Lower lobe of right lung (tissue), 2 donors: ENCODE measurements at regions not wholly inside any gene's neighbourhood (a gene's known extent, or its start where the extent isn't known, plus 50 kb on each side); places are given as distances from the start of the nearest gene placed in this dataset.

Source experiments
- ATAC-seq, 2 donors: fragments of 200-7000 bp; cut with Tn5 transposase; one replicate each; pipeline ENCODE4 v1.9.1; 2020 to 2022; ENCODE audit warnings: mild to moderate bottlenecking in 2 of 2, moderate library complexity in 2 of 2
- DNase-seq: peaks from one replicate; pipeline ENCODE4 v3.0.0-alpha.2; 2020
- H3K27ac ChIP-seq: fragments of 200-600 bp; one replicate; pipeline ENCODE4 v1.8.0; 2022
- H3K27me3 ChIP-seq: fragments of 200-600 bp; one replicate; pipeline ENCODE4 v1.8.0; 2022; ENCODE audit warnings: low read depth
- H3K36me3 ChIP-seq: fragments of 200-600 bp; one replicate; pipeline ENCODE4 v1.8.0; 2022; ENCODE audit warnings: mild to moderate bottlenecking
- H3K4me1 ChIP-seq: fragments of 200-600 bp; one replicate; pipeline ENCODE4 v1.8.0; 2022
- H3K4me3 ChIP-seq: fragments of 200-600 bp; one replicate; pipeline ENCODE4 v1.8.0; 2022; ENCODE audit warnings: mild to moderate bottlenecking
- H3K9me3 ChIP-seq: fragments of 200-600 bp; one replicate; pipeline ENCODE4 v1.8.0; 2022
- intact Hi-C: fragments of 100-400 bp; cut with DNase I; formaldehyde crosslinking; loops from one replicate; pipeline ENCODE4 v1.11.0; 2022
- TF ChIP-seq, protein P1 (sequence below): fragments of 200-600 bp; IDR thresholded peaks from one replicate; pipeline ENCODE4 v1.8.0; 2022; ENCODE audit warnings: antibody characterized with exemption, mild to moderate bottlenecking
- donor health status: DM: no; HTN: yes; CAD: no; lungs with severe emphysema.

DNA sequence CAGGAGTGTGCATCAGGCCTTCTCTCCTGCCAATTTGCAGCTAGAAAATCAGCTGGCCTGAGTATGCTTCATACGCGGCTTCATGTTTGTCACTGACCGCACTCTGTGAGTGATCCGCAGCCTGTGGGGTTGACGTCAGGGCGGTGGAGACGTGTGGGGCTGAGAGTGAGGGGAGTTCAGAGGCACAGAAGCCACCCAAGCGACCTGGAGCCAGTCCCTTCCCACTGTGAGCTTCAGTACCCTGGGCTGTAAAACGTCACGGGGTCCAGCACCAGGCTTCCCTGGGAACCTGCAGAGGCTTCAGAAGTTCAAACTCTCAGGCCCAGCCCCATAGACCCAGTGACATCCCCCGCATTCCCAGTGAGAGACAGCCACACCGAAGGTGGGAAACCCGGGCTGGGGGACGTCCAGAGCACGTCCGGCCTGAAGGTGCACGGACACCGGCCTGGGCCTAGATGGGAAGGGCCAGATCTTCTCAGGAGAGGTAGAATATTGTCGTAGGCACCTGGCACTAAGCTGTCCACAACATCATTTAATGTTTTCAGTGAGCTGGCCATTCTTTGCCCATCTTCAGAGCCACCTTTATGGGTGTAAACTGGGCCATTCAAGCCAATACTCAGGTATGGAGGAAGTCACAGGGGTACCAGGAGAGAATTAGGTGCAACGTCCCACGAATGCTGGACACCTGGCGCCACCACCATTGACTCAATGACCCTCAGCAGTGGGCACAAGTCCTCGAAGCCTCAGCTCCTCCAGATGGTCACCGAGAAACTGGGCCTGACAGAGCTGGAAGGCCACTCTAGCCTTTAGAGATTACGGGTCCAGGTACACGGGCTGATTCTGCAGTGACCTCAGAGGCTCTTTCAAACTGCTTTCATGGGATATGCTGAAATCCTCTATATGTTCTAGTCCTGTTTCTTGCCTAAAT is 235.6 kb upstream of the MYT1L start:
- ATAC-seq (no peak), DNase-seq (no peak)
- Histone ChIP-seq H3K4me1 (no peaks in the 10 kb centered on the region), H3K36me3 (no peaks in the 10 kb centered on the region), H3K27me3 (no peaks in the 10 kb centered on the region), H3K4me3 (no peak overlapping the region), H3K9me3 (no peaks in the 10 kb centered on the region), H3K27ac (no peak overlapping the region)
- intact Hi-C loops, result no loop called here
- TF ChIP-seq, protein P1, sequence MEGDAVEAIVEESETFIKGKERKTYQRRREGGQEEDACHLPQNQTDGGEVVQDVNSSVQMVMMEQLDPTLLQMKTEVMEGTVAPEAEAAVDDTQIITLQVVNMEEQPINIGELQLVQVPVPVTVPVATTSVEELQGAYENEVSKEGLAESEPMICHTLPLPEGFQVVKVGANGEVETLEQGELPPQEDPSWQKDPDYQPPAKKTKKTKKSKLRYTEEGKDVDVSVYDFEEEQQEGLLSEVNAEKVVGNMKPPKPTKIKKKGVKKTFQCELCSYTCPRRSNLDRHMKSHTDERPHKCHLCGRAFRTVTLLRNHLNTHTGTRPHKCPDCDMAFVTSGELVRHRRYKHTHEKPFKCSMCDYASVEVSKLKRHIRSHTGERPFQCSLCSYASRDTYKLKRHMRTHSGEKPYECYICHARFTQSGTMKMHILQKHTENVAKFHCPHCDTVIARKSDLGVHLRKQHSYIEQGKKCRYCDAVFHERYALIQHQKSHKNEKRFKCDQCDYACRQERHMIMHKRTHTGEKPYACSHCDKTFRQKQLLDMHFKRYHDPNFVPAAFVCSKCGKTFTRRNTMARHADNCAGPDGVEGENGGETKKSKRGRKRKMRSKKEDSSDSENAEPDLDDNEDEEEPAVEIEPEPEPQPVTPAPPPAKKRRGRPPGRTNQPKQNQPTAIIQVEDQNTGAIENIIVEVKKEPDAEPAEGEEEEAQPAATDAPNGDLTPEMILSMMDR, result no peak

DNA sequence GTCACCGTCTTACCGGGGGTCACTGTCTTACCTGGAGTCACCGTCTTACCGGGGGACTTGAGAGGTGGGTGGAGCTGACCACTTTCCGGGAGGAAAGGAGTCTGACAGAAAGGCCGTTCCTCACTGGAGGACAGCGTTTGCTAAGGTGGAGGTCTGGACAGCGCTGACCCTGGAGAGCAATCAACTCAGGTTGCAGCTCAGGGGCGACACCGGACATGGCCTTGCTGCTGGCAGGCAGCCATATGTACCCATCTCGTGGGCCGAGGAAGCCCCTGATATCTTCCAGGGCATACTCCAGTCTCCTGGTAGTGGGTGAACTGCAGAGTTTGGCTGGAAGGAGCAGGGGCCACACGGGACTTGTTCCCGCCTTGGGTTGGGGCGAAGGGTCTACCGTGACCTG is 234.6 kb upstream of the MYT1L start:
- no peak for ATAC-seq
- Histone ChIP-seq H3K4me3 (no peak overlapping the region), H3K27ac (no peak overlapping the region), H3K4me1 (no peaks in the 10 kb centered on the region), H3K27me3 (no peaks in the 10 kb centered on the region), H3K36me3 (no peaks in the 10 kb centered on the region), H3K9me3 (no peaks in the 10 kb centered on the region)
- intact Hi-C loops, result no loop called here
- TF ChIP-seq, protein P1, result no peak
- DNase-seq, result no peak

DNA sequence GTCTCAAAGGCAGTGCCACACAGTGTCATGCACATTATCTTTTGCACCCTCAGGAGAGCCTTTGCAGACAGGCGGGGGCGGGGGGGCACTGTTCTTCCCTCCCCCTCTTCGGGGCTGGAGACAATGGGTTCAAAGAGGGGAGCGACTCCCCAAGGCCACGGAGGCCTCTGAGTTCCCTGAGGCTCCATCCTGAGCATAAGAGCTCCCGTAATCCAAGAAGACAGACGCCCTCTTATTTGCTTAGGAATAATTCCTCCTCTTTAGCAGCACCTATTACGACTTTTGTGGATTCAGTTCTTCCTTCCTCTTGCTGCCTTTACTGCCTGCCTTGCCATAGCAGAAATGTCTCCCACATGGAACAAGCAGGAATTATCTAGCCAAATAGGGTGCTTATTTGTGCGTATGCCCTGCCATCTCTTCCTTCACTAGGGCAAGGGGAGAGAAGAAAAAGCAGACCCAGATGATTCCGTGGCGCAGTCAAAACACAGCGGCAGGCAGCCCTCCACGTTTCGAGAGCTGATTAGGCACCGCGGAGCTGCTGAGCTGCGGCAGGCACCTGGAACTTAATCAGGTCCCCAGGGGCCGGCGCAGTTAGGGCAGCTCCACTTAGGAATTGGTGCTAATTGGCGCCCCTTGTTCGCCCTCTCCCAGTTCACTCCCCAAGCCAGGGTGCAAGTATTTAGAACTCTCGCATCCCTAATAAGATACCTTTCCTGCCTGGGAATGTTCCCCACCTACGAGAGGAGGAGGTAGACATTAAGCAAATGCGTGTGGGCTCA is 233.4 kb upstream of the MYT1L start:
- H3K4me1 ChIP-seq, result no peaks in the 10 kb centered on the region
- ATAC-seq, result no peak

DNA sequence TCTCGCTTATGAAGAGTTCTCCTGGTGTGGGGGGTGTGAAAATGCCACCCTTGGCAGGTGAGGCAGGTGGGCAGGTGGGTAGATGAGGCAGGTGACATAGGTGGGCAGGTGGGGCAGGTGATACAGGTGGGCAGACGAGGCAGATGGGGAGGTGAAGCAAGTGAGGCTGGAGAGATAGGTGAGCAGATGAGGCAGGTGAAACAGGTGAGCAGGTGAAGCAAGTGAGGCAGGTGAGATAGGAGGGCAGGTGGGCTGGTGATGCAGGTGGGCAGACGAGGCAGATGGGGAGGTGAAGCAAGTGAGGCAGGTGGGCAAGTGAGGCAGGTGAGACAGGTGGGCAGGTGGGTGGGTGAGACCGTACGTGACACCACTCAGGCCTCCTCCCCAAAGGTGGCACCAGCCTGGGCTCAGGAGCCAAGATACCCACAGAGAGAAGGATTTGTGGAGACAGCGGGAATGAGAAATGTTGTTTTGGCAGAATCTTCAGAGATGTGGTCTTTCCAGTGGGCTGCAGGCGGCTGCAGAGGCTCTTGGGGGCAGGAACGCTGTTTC is 232.3 kb upstream of the MYT1L start:
- TF ChIP-seq, protein P1, result no peak
- no peak for ATAC-seq
- Histone ChIP-seq H3K4me1 (no peaks in the 10 kb centered on the region), H3K27me3 (no peaks in the 10 kb centered on the region), H3K9me3 (no peaks in the 10 kb centered on the region), H3K4me3 (no peak overlapping the region), H3K36me3 (no peaks in the 10 kb centered on the region), H3K27ac (no peak overlapping the region)
- intact Hi-C loops, result no loop called here
- DNase-seq, result no peak

More for the DNA sequence above, 233.4 kb upstream of the MYT1L start:
- Histone ChIP-seq H3K36me3 (no peaks in the 10 kb centered on the region), H3K4me3 (no peak overlapping the region), H3K27ac (no peak overlapping the region), H3K9me3 (no peaks in the 10 kb centered on the region), H3K27me3 (no peaks in the 10 kb centered on the region)
- DNase-seq, result no peak
- intact Hi-C loops, result no loop called here
- TF ChIP-seq, protein P1, result no peak

DNA sequence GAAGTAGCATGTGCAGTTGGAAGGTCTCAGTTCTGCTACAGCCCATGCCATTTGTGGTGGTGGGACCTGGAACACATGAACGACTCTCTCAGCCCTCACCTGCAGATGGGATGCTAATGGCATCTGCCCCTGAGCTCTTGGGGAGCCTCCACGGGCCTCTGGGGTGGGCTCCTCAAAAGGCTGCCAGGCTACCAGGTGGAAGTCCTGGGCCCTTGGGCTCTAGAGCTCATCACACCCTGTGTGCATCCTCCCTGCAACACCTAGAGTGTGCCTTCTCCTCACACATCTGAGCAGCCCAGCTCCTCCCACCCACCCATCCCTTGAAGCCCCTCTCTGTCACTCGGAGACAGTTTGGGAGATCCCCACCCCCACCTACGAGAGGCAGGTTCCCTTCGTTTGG is 231.8 kb upstream of the MYT1L start:
- ATAC-seq, result no peak
- Histone ChIP-seq H3K4me1 (no peaks in the 10 kb centered on the region), H3K27me3 (no peaks in the 10 kb centered on the region), H3K4me3 (no peak overlapping the region), H3K27ac (no peak overlapping the region), H3K36me3 (no peaks in the 10 kb centered on the region), H3K9me3 (no peaks in the 10 kb centered on the region)
- intact Hi-C loops, result no loop called here
- TF ChIP-seq, protein P1, result no peak
- no peak for DNase-seq
